ENCODE measurements at regions not wholly inside any gene's neighbourhood (a gene's known extent, or its start where the extent isn't known, plus 50 kb on each side); places are given as distances from the start of the nearest gene placed in this dataset.
A peak's percentile ranks its signal among the peaks of the same experiment; 100 is the strongest.

- TF ChIP-seq ZNF407 (IDR thresholded peaks at IDR 0.05; ENCODE audit: low read depth) (no peak), UBTF (IDR thresholded peaks at IDR 0.05; ENCODE audit: borderline replicate concordance in 1 of 2, low read depth in 2 of 2, low read length in 2 of 2) (peak in 1 of 2 experiments; percentile 21; a peak in 1 of 4 replicates), JUN (IDR thresholded peaks at IDR 0.05; ENCODE audit: borderline replicate concordance, low read depth, low read length) (peak; percentile 72; the same call in 1 of the 2 replicates), JUN (CRISPR knock-in tag; IDR thresholded peaks at IDR 0.05; ENCODE audit: borderline replicate concordance) (no peak), DMBX1 (CRISPR knock-in tag; IDR thresholded peaks at IDR 0.05; ENCODE audit: borderline replicate concordance) (peak; percentile 81), CTBP1 (IDR thresholded peaks at IDR 0.05; ENCODE audit: borderline replicate concordance) (no peak), NFRKB (IDR thresholded peaks at IDR 0.05; ENCODE audit: low read depth) (peak; percentile 18; the same call in 1 of the 2 replicates), BRD9 (IDR thresholded peaks at IDR 0.05; ENCODE audit: low read depth, partially characterized antibody) (peak; percentile 51), SMARCE1 (IDR thresholded peaks at IDR 0.05) (peak; percentile 55; the same call in 1 of the 2 replicates), SRSF1 (IDR thresholded peaks at IDR 0.05; ENCODE audit: low read depth, low read length) (no peak), MED1 (CRISPR knock-in tag; IDR thresholded peaks at IDR 0.05; ENCODE audit: borderline replicate concordance) (no peak), MCM7 (IDR thresholded peaks at IDR 0.05) (no peak), MXI1 (IDR thresholded peaks at IDR 0.05; ENCODE audit: low read depth, low read length) (no peak), HDAC8 (tag; IDR thresholded peaks at IDR 0.05) (peak; percentile 72; the same call in 1 of the 2 replicates), RCOR1 (IDR thresholded peaks at IDR 0.05; ENCODE audit: borderline replicate concordance in 1 of 2, low read depth in 2 of 2, low read length in 2 of 2) (peak in 1 of 2 experiments; percentile 61; a peak in 1 of 4 replicates), CREBBP (IDR thresholded peaks at IDR 0.05; ENCODE audit: low read depth, low read length) (no peak), ETV5 (CRISPR knock-in tag; IDR thresholded peaks at IDR 0.05; ENCODE audit: low read depth) (0 out of 2 replicates have a peak, but pooled peaks have one; percentile 23), SMAD1 (IDR thresholded peaks at IDR 0.05; ENCODE audit: low read depth, low read length, partially characterized antibody) (no peak)
These were observed 118.2 kb upstream of the STX18 start (continued) for GRCh38 chr4:4659871-4660651.

Data from K562 (cell line).